ENCODE measurements at regions not wholly inside any gene's neighbourhood (a gene's known extent, or its start where the extent isn't known, plus 50 kb on each side); places are given as distances from the start of the nearest gene placed in this dataset.

DNA sequence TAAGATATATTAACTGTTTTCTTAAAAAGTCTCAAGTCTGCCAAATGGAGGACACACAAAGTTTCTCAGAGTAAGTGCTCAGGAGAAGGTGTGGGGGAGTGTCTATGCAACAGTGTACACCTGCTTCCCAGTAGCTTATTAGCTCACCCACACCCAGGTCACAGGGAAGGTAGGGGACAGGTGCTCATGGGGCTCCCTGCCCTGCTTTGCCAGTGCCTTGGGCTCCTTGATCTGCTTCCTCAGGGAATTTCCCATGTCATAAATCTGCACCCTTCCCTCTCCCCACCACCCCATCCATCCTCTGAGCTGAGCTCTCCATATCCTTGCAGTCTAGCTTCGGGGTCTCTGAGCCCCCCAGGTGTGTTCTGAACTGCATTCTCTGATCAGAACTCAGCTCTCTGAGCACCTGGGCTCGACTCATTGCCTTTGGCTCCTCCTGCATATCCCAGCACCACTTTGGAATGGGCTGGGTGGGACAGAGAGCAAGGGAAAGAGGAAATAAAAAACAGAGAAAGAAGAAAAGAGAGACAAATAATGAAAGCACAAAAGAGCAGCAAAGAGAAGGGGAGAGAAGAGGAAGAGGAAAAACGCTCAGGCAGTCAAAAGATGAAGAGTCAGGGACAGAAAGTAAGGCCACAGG lies 87.0 kb upstream of the ATP1B1 start (continued):
- TF ChIP-seq, protein P1, sequence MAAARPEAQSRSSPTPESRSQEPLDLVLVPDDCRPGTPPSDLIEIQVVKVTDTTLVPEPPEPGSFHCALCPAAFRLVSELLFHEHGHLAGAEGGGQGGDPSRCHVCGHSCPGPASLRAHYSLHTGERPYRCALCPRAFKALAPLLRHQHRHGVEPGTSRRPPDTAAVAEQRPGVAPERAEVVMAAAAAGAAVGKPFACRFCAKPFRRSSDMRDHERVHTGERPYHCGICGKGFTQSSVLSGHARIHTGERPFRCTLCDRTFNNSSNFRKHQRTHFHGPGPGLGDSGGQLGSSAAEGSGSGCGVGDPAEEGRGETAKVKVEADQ (CRISPR knock-in tag; IDR thresholded peaks at IDR 0.05; ENCODE audit: borderline replicate concordance), result no peak
- TF ChIP-seq NFE2L2 (IDR thresholded peaks at IDR 0.05; ENCODE audit: low read length), result no peak
- no peak for TF ChIP-seq NAIF1 (CRISPR knock-in tag; IDR thresholded peaks at IDR 0.05; ENCODE audit: borderline replicate concordance)
- no peak for TF ChIP-seq SCMH1 (CRISPR knock-in tag; IDR thresholded peaks at IDR 0.05; ENCODE audit: borderline replicate concordance)
- no peak for TF ChIP-seq BHLHE40 (IDR thresholded peaks at IDR 0.05; ENCODE audit: low read length)
- no peak for TF ChIP-seq PHF5A (CRISPR knock-in tag; IDR thresholded peaks at IDR 0.05; ENCODE audit: low read depth, unreplicated experiment)

DNA sequence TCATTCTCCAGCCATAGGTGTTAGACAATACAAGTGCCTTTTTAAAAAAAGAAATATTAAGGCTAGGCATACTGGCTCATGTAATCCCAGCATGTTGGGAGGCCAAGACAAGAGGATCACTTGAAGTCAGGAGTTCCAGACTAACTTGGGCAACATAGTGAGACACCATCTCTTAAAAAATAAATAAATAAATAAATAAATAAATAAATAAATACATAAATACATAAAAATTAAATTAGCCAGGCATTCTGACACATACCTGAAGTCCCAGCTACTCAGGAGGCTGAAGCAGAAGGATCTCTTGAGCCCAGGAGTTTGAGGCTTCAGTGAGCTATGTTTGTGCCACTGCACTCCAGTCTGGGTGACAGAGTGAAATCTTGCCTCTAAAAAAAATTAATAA lies 85.8 kb upstream of the ATP1B1 start:
- ATAC-seq (no peak), DNase-seq (ENCODE audit: low spot score) (no peak), FAIRE-seq (no peak)
- no peaks in the 10 kb centered on the region for H4K20me1 ChIP-seq (ENCODE audit: insufficient read depth, low read length)
- H2AFZ ChIP-seq (ENCODE audit: low read length), result no peak overlapping the region
- no peaks in the 10 kb centered on the region for H3K79me2 ChIP-seq (ENCODE audit: insufficient read depth, low read length)
- intact Hi-C loops (cut with micrococcal nuclease; ENCODE audit: unreplicated experiment) (no loop called here), in situ Hi-C loops (cut with HindIII; ENCODE audit: extremely low pct_ligation_motif_present, low pct_unique_long_range_greater_than_20kb) (no loop called here)
- no peak overlapping the region for H3K4me3 ChIP-seq (replicated peaks in 1 of 3; ENCODE audit: insufficient read depth in 1 of 3, low read depth in 2 of 3, low read length in 3 of 3)
- no peaks in the 10 kb centered on the region for H3K36me3 ChIP-seq (replicated peaks in 1 of 2; ENCODE audit: control insufficient read depth in 1 of 2, insufficient read depth in 2 of 2, low read length in 2 of 2)
- H3K27ac ChIP-seq (ENCODE audit: extremely low read length, insufficient read depth, low read length), result no peak overlapping the region
- no peak overlapping the region for H3K4me2 ChIP-seq (ENCODE audit: low read depth, low read length)
- no peak overlapping the region for H3K9ac ChIP-seq (ENCODE audit: insufficient read depth, low read depth, low read length)
- H3K27me3 ChIP-seq (ENCODE audit: control insufficient read depth in 1 of 2, insufficient read depth in 2 of 2, low read length in 2 of 2), result peaks cover 0 to 6% of the 10 kb centered on the region in 2 experiments; a peak in 2 of 5 replicates
- ChIA-PET CTCF (ENCODE audit: low intra/inter-chr PET ratio, low total read pairs) (no interaction called here), POLR2A (no interaction called here)
- no TSS peak for BruUV-seq (replicated peaks)
- no peaks in the 10 kb centered on the region for H3K9me3 ChIP-seq (ENCODE audit: low read length)
- H3K4me1 ChIP-seq (ENCODE audit: insufficient read depth, low read length), result peaks cover 7% of the 10 kb centered on the region; the same call in 1 of the 2 replicates
- TF ChIP-seq, protein P2, sequence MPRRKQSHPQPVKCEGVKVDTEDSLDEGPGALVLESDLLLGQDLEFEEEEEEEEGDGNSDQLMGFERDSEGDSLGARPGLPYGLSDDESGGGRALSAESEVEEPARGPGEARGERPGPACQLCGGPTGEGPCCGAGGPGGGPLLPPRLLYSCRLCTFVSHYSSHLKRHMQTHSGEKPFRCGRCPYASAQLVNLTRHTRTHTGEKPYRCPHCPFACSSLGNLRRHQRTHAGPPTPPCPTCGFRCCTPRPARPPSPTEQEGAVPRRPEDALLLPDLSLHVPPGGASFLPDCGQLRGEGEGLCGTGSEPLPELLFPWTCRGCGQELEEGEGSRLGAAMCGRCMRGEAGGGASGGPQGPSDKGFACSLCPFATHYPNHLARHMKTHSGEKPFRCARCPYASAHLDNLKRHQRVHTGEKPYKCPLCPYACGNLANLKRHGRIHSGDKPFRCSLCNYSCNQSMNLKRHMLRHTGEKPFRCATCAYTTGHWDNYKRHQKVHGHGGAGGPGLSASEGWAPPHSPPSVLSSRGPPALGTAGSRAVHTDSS (CRISPR knock-in tag; conservative IDR thresholded peaks at IDR 0.05), result no peak
- TF ChIP-seq ZZZ3 (CRISPR knock-in tag; IDR thresholded peaks at IDR 0.05; ENCODE audit: borderline replicate concordance) (no peak), ZNF160 (CRISPR knock-in tag; IDR thresholded peaks at IDR 0.05) (no peak), SNAPC2 (CRISPR knock-in tag; IDR thresholded peaks at IDR 0.05) (no peak), CEBPB (IDR thresholded peaks at IDR 0.05; ENCODE audit: borderline replicate concordance, low read depth, low read length) (no peak)
- TF ChIP-seq, protein P3, sequence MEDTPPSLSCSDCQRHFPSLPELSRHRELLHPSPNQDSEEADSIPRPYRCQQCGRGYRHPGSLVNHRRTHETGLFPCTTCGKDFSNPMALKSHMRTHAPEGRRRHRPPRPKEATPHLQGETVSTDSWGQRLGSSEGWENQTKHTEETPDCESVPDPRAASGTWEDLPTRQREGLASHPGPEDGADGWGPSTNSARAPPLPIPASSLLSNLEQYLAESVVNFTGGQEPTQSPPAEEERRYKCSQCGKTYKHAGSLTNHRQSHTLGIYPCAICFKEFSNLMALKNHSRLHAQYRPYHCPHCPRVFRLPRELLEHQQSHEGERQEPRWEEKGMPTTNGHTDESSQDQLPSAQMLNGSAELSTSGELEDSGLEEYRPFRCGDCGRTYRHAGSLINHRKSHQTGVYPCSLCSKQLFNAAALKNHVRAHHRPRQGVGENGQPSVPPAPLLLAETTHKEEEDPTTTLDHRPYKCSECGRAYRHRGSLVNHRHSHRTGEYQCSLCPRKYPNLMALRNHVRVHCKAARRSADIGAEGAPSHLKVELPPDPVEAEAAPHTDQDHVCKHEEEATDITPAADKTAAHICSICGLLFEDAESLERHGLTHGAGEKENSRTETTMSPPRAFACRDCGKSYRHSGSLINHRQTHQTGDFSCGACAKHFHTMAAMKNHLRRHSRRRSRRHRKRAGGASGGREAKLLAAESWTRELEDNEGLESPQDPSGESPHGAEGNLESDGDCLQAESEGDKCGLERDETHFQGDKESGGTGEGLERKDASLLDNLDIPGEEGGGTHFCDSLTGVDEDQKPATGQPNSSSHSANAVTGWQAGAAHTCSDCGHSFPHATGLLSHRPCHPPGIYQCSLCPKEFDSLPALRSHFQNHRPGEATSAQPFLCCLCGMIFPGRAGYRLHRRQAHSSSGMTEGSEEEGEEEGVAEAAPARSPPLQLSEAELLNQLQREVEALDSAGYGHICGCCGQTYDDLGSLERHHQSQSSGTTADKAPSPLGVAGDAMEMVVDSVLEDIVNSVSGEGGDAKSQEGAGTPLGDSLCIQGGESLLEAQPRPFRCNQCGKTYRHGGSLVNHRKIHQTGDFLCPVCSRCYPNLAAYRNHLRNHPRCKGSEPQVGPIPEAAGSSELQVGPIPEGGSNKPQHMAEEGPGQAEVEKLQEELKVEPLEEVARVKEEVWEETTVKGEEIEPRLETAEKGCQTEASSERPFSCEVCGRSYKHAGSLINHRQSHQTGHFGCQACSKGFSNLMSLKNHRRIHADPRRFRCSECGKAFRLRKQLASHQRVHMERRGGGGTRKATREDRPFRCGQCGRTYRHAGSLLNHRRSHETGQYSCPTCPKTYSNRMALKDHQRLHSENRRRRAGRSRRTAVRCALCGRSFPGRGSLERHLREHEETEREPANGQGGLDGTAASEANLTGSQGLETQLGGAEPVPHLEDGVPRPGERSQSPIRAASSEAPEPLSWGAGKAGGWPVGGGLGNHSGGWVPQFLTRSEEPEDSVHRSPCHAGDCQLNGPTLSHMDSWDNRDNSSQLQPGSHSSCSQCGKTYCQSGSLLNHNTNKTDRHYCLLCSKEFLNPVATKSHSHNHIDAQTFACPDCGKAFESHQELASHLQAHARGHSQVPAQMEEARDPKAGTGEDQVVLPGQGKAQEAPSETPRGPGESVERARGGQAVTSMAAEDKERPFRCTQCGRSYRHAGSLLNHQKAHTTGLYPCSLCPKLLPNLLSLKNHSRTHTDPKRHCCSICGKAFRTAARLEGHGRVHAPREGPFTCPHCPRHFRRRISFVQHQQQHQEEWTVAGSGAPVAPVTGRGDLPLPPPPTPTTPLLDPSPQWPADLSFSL (CRISPR knock-in tag; IDR thresholded peaks at IDR 0.05), result no peak
